Uterus (tissue), 3 donors: ENCODE measurements at regions not wholly inside any gene's neighbourhood (a gene's known extent, or its start where the extent isn't known, plus 50 kb on each side); places are given as distances from the start of the nearest gene placed in this dataset.

Experiments used
- DNase-seq, 2 donors: peaks; one replicate each; pipeline ENCODE4 v3.0.0-alpha.2; 2019 to 2020
- H3K27ac ChIP-seq, 2 donors: fragments of 200-600 bp; sonication (generic); 1 replicate in 1 of 2; 2 replicates in 1 of 2; pipeline ENCODE4 v1.5.1; 2016 to 2018
- H3K27me3 ChIP-seq, 2 donors: fragments of 200-600 bp; sonication (generic); one replicate each; pipeline ENCODE4 v1.5.1; 2018 to 2019; ENCODE audit warnings: control low read depth in 1 of 2
- H3K36me3 ChIP-seq, 2 donors: fragments of 200-600 bp; sonication (generic); one replicate each; pipeline ENCODE4 v1.5.1; 2019; ENCODE audit warnings: control low read depth in 1 of 2
- H3K4me1 ChIP-seq, 2 donors: fragments of 200-600 bp; sonication (generic); one replicate each; pipeline ENCODE4 v1.5.1; 2018 to 2019; ENCODE audit warnings: control low read depth in 1 of 2
- H3K4me3 ChIP-seq, 2 donors: fragments of 200-600 bp; sonication (generic); 1 replicate in 1 of 2; 2 replicates in 1 of 2; pipeline ENCODE4 v1.5.1; 2018 to 2019; ENCODE audit warnings: mild to moderate bottlenecking in 1 of 2
- H3K9me3 ChIP-seq, 2 donors: fragments of 200-600 bp; sonication (generic); one replicate each; pipeline ENCODE4 v1.5.1; 2019; ENCODE audit warnings: control low read depth in 1 of 2
- POLR2A ChIP-seq, 2 donors: fragments of 450-650 bp; IDR thresholded peaks; one replicate each; pipeline ENCODE4 v1.6.1; 2016; ENCODE audit warnings: antibody characterized with exemption in 2 of 2, mild to moderate bottlenecking in 1 of 2, moderate library complexity in 1 of 2
- intact Hi-C: fragments of 100-400 bp; cut with DNase I; formaldehyde crosslinking; loops from one replicate; pipeline ENCODE4 v1.15.1; 2023; ENCODE audit warnings: low total_unique reads
- TF ChIP-seq, protein P1 (sequence below), 4 experiments: fragments of 200-600 bp in 2 of 4; fragments of 450-650 bp in 2 of 4; sonication (generic) in 2 of 4; IDR thresholded peaks; one replicate each; pipeline ENCODE4 v1.5.1; 2016 to 2019; ENCODE audit warnings: antibody characterized with exemption in 4 of 4, mild to moderate bottlenecking in 2 of 4, moderate library complexity in 1 of 4
- donor health status: DM: yes; HTN: yes; CAD: no.

DNA sequence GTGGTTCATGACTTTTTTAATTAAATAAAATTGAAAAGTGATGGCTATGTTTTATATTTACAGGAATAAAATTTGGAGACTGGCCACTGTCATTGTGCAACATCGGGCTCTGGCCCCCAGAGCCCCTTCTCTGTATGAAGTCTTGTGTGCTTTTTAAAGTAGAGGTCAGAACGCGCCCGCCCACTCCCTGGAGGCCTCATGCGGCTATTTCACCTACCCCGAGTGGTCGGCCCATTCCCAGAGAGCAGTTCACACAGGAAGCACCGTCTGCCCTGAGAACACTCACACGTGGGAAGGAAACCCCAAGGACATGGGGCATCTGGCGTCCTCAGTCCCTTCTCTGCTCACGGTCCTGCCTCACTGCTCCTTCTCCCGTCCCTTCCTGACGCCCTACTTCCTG is 296.9 kb upstream of the SALL3 start:
- Histone ChIP-seq H3K4me1 (no peaks in the 10 kb centered on the region), H3K27me3 (no peaks in the 10 kb centered on the region), H3K9me3 (no peaks in the 10 kb centered on the region), H3K36me3 (no peaks in the 10 kb centered on the region), H3K4me3 (no peak overlapping the region), H3K27ac (no peak overlapping the region)
- DNase-seq = no peak
- no peak for TF ChIP-seq POLR2A (IDR thresholded peaks at IDR 0.05)
- TF ChIP-seq, protein P1, sequence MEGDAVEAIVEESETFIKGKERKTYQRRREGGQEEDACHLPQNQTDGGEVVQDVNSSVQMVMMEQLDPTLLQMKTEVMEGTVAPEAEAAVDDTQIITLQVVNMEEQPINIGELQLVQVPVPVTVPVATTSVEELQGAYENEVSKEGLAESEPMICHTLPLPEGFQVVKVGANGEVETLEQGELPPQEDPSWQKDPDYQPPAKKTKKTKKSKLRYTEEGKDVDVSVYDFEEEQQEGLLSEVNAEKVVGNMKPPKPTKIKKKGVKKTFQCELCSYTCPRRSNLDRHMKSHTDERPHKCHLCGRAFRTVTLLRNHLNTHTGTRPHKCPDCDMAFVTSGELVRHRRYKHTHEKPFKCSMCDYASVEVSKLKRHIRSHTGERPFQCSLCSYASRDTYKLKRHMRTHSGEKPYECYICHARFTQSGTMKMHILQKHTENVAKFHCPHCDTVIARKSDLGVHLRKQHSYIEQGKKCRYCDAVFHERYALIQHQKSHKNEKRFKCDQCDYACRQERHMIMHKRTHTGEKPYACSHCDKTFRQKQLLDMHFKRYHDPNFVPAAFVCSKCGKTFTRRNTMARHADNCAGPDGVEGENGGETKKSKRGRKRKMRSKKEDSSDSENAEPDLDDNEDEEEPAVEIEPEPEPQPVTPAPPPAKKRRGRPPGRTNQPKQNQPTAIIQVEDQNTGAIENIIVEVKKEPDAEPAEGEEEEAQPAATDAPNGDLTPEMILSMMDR (IDR thresholded peaks at IDR 0.05) = no peak
- intact Hi-C loops = no loop called here

DNA sequence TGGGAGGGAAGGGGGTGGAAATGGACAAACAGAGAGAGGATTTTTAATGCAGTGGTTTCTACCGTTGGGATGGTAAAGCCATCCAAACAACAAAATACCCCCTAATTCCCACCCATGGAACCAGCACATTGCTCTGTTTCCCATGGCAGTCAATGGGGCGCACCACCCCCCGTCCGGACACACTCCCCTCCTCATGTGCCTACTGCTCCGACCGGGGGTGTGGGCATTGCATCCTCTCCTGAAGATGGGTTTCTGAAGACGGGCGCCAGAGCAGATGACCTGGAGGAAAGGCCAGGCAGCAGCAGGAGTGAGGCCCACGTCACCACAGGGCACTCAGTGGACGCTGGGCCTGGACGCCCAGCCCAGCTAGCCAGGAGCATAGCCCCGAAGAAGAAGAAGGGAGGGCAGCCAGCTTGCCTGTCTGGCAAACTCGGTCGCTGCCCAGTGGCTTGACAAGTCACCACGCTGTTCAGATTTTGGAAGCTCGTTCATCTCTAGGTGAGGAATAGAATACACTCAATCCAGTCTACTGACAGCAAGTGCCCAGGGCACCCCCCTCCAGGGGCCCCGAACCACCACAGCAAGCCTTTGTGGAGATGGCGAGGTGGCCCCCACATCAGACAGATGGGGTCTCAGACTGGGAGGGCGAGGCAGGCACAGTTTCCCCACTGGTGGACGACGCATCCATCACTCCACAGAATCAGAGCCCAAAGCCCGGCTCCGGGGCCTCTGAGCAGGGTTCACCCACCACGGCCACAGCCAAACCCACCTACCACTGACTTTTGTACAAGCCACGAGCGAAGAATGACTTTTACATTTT is 296.2 kb upstream of the SALL3 start:
- DNase-seq = no peak
- Histone ChIP-seq H3K9me3 (no peaks in the 10 kb centered on the region), H3K27me3 (no peaks in the 10 kb centered on the region), H3K4me1 (no peaks in the 10 kb centered on the region), H3K27ac (no peak overlapping the region), H3K36me3 (no peaks in the 10 kb centered on the region), H3K4me3 (no peak overlapping the region)
- no peak for TF ChIP-seq POLR2A (IDR thresholded peaks at IDR 0.05)
- TF ChIP-seq, protein P1 (IDR thresholded peaks at IDR 0.05) = no peak
- intact Hi-C loops = no loop called here

DNA sequence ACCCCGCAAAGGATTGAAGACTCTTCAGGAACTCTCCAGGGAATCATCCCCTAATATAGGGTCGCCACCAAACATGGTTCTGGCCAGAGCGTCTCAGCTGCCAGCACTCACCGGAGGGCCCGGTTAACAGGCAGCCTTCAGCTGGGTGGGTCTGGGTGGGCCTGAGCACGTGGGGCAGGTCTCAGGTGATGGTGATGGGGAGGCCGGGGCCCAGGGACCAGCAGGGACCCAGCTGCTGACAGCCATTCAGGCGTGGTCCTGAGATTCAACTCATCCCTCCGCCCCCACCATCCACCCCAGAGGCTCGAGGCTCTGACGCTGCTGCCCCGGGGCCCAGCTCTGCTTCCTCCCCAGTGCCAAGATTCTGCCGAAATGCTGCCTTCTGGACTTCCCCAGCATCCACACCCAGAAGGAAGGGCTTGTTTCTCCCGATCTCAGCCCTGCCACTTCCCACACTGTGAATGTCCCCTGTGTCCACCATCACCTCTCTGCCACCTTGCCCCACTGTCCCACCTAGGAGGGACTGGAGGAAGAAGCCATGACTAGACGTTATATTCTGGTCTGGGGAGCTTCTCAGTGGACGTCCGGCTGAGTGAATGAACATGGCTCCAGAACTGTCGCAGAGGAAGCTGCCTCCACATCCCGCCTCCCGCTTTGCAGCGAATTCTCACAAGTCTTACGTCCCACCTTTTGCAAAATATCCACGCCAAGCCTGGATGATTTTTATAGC is 294.2 kb upstream of the SALL3 start:
- no peaks in the 10 kb centered on the region for H3K27me3 ChIP-seq
- TF ChIP-seq, protein P1 (IDR thresholded peaks at IDR 0.05) = no peak
- no peak for TF ChIP-seq POLR2A (IDR thresholded peaks at IDR 0.05)
- no peaks in the 10 kb centered on the region for H3K9me3 ChIP-seq
- H3K27ac ChIP-seq = no peak overlapping the region
- no peak for DNase-seq
- H3K4me3 ChIP-seq = no peak overlapping the region
- no peaks in the 10 kb centered on the region for H3K4me1 ChIP-seq
- intact Hi-C loops = no loop called here
- no peaks in the 10 kb centered on the region for H3K36me3 ChIP-seq

DNA sequence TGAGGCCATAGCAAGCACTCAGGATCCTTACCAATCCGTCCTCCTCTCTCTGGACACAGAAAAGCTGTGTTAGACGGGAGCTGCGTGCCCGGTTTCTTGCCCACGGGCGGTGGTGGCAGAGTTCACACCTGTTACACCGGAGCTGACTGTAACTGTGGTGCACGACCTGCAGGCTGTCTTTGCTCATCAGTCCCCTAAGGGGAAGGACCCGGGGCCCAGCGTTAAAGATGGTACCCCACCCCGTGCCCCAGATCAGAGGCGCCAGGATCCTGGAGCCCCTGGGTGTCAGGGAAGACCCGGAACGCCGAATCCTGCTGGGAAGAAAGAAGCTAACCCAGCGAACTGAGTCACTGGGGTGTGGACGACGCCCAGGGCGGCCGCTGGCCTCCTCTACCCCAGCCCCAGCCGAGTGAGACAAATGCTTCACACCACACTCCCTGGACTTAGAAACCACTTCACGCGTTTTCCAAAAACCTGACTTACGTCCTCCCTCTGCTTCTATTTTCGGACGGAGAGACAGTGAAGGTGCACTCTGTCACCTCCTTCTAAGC is 293.6 kb upstream of the SALL3 start:
- H3K4me1 ChIP-seq = no peaks in the 10 kb centered on the region

More for the DNA sequence above, 293.6 kb upstream of the SALL3 start:
- TF ChIP-seq POLR2A (IDR thresholded peaks at IDR 0.05) = no peak
- TF ChIP-seq, protein P1 (IDR thresholded peaks at IDR 0.05) = no peak
- Histone ChIP-seq H3K27me3 (no peaks in the 10 kb centered on the region), H3K4me3 (no peak overlapping the region), H3K36me3 (no peaks in the 10 kb centered on the region), H3K9me3 (no peaks in the 10 kb centered on the region), H3K27ac (no peak overlapping the region)
- DNase-seq = no peak
- intact Hi-C loops = no loop called here
